ENCODE measurements at regions not wholly inside any gene's neighbourhood (a gene's known extent, or its start where the extent isn't known, plus 50 kb on each side); places are given as distances from the start of the nearest gene placed in this dataset.

DNA sequence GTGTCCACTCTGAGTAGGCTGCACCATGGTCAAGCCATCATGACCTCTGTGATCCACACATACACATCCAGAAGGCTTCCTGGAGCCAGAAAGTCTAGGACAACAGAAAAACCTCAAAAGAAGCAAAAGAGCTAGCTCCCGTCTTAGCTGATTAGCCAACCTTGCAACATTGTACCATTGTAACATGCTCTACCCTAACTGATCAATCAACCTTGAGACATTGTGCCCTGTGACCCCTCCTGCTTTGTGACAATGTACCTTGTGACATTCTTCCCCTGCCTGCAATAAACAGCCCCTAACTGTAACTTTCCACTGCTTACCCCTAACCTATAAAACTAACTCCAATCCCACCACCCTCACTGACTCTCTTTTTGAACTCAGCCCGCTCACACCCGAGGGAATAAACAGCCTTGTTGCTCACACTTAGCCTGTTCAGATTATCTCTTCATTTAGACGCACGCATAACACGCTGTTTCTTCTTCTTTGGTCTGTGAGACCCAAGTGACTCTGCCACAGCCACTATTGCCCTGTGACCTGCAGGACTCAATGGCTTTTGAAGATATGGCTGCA, 1104.6 kb downstream of the OTOL1 start:
- intact Hi-C loops (cut with micrococcal nuclease) = no loop called here
- Histone ChIP-seq H3K9me3 (replicated peaks) (peaks cover 26% of the 10 kb centered on the region), H3K27ac (replicated peaks) (no peak overlapping the region), H3K4me1 (no peaks in the 10 kb centered on the region), H3K36me3 (no peaks in the 10 kb centered on the region), H3K4me3 (no peak overlapping the region), H3K27me3 (ENCODE audit: low read depth) (no peaks in the 10 kb centered on the region)
- DNase-seq = no peak
- TF ChIP-seq, protein P1, sequence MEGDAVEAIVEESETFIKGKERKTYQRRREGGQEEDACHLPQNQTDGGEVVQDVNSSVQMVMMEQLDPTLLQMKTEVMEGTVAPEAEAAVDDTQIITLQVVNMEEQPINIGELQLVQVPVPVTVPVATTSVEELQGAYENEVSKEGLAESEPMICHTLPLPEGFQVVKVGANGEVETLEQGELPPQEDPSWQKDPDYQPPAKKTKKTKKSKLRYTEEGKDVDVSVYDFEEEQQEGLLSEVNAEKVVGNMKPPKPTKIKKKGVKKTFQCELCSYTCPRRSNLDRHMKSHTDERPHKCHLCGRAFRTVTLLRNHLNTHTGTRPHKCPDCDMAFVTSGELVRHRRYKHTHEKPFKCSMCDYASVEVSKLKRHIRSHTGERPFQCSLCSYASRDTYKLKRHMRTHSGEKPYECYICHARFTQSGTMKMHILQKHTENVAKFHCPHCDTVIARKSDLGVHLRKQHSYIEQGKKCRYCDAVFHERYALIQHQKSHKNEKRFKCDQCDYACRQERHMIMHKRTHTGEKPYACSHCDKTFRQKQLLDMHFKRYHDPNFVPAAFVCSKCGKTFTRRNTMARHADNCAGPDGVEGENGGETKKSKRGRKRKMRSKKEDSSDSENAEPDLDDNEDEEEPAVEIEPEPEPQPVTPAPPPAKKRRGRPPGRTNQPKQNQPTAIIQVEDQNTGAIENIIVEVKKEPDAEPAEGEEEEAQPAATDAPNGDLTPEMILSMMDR (IDR thresholded peaks at IDR 0.05; ENCODE audit: borderline replicate concordance) = no peak

DNA sequence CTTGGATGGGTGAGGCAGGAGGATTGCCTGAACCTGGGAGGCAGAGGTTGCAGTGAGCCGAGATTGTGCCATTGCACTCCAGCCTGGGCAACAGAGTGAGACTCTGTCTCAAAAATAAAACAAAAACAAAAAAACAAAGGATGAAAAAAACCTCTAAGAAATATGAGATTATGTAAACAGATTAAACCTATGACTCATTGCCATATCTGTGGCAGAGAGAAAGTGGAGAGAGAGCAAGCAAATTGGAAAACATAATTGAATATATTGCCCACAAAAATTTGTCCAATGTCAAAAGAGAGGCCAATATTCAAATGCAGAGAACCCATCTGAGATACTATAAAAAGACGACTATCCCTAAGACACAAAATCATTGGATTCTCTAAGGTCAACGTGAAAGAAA, 1106.0 kb downstream of the OTOL1 start:
- Histone ChIP-seq H3K27me3 (ENCODE audit: low read depth) (no peaks in the 10 kb centered on the region), H3K36me3 (no peaks in the 10 kb centered on the region), H3K4me1 (no peaks in the 10 kb centered on the region), H3K9me3 (replicated peaks) (peaks cover 26% of the 10 kb centered on the region), H3K27ac (replicated peaks) (no peak overlapping the region), H3K4me3 (no peak overlapping the region)
- no peak for DNase-seq
- intact Hi-C loops (cut with micrococcal nuclease) = no loop called here
- TF ChIP-seq, protein P1 (IDR thresholded peaks at IDR 0.05; ENCODE audit: borderline replicate concordance) = no peak

DNA sequence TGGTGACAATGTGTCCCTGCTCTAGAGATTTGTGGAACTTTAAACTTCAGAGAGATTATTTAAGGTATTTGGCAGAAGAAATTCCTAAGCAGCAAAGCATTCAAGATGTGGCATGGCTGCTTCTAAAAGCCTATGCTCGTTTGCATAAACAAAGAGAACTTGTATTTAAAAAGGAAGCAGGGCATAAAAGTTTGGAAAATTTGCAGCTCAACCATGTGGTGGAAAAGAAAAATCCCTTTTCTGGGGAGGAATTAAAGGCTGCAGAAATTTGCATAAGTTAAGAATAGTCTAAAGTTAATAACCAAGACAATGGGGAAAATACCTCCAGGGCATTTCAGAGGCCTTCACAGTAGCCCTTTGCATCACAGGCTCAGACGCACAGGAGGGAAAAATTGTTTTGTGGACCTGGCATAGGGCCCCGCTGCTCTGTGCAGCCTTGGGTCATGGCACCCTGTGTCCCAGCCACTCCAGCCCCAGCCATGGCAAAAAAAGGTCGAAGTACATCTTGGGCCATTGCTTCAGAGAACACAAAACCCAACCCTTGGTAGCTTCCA, 1109.1 kb downstream of the OTOL1 start:
- Histone ChIP-seq H3K4me1 (no peaks in the 10 kb centered on the region), H3K9me3 (replicated peaks) (peaks cover 26% of the 10 kb centered on the region), H3K4me3 (no peak overlapping the region), H3K27me3 (ENCODE audit: low read depth) (no peaks in the 10 kb centered on the region), H3K27ac (replicated peaks) (no peak overlapping the region), H3K36me3 (no peaks in the 10 kb centered on the region)
- TF ChIP-seq, protein P1 (IDR thresholded peaks at IDR 0.05; ENCODE audit: borderline replicate concordance) = no peak
- intact Hi-C loops (cut with micrococcal nuclease) = no loop called here
- no peak for DNase-seq

DNA sequence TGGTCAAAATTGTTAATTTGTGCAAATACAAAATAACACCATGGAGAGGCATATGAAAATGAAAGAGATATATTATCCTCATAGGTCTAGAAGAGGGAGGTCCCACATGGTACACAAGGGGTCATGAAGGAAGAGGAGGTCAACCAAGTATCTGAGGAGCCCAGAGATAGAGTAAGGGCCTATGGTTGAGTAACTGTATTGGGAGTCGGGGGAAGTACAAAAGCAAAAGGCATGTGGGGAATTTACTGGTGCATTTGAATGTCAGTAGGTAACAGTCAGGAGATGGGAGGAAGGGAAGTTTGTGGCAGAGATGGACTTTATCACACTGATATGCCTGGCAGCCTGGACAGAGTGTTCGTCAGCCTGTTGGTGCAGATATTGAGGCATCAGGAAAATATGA, 1113.7 kb downstream of the OTOL1 start:
- DNase-seq = no peak
- TF ChIP-seq, protein P1 (IDR thresholded peaks at IDR 0.05; ENCODE audit: borderline replicate concordance) = no peak
- Histone ChIP-seq H3K27me3 (ENCODE audit: low read depth) (no peaks in the 10 kb centered on the region), H3K27ac (replicated peaks) (no peak overlapping the region), H3K4me1 (no peaks in the 10 kb centered on the region), H3K9me3 (replicated peaks) (peaks cover 8% of the 10 kb centered on the region), H3K36me3 (no peaks in the 10 kb centered on the region), H3K4me3 (no peak overlapping the region)
- intact Hi-C loops (cut with micrococcal nuclease) = no loop called here

DNA sequence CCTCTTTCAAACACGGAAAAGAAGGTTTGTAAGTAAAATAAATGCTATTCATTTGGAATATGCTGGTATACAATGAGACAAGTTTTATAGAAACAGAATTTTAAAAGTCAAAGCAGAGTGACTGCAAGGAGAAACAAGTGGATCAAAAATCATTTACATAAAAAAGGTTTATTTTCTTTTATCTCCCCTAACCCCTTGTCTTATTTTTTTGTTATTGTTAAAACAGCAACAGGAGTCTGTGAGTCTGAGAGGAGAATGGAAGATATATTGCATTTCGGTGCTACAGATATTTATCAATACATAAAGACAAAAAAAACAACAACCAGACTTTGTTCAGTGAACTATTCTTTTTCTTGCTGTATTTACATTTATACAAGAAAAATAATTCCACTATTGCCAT, 1116.4 kb downstream of the OTOL1 start:
- Histone ChIP-seq H3K4me3 (no peak overlapping the region), H3K9me3 (replicated peaks) (peaks cover under 1% of the 10 kb centered on the region), H3K36me3 (no peaks in the 10 kb centered on the region), H3K27me3 (ENCODE audit: low read depth) (no peaks in the 10 kb centered on the region), H3K27ac (replicated peaks) (no peak overlapping the region), H3K4me1 (no peaks in the 10 kb centered on the region)
- intact Hi-C loops (cut with micrococcal nuclease) = no loop called here
- no peak for DNase-seq
- TF ChIP-seq, protein P1 (IDR thresholded peaks at IDR 0.05; ENCODE audit: borderline replicate concordance) = no peak
